Lower leg skin (tissue), 3 donors: ENCODE measurements at regions not wholly inside any gene's neighbourhood (a gene's known extent, or its start where the extent isn't known, plus 50 kb on each side); places are given as distances from the start of the nearest gene placed in this dataset.

ENCODE experiments used
- POLR2A ChIP-seq, 2 donors: fragments of 450-650 bp; IDR thresholded peaks; one replicate each; pipeline ENCODE4 v1.6.1; 2016 to 2017; ENCODE audit warnings: antibody characterized with exemption in 2 of 2, mild to moderate bottlenecking in 1 of 2, moderate library complexity in 1 of 2
- TF ChIP-seq, protein P1 (sequence below), 3 donors: fragments of 450-650 bp; IDR thresholded peaks; one replicate each; pipeline ENCODE4 v1.5.1; 2016; ENCODE audit warnings: antibody characterized with exemption in 3 of 3, mild to moderate bottlenecking in 3 of 3, moderate library complexity in 2 of 3

DNA sequence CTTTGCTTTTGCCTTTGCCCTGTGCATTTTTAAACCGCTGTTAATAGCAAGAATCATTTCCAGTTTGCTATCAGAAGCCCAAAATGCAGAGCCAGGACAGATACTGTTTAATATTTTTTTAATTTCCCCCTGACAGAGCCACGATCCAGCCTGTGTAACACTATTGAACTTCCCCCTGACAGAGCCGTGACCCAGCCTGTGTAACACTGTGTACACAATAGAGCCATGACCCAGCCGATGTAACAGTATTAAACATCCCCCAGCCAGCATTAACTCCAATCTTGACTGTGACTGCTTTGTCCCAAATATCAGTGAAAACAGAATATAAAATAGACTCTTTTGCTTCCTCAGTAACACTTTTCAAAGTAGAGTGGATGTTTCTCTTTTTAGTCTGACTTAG lies 607.9 kb upstream of the CDH5 start:
- TF ChIP-seq, protein P1, sequence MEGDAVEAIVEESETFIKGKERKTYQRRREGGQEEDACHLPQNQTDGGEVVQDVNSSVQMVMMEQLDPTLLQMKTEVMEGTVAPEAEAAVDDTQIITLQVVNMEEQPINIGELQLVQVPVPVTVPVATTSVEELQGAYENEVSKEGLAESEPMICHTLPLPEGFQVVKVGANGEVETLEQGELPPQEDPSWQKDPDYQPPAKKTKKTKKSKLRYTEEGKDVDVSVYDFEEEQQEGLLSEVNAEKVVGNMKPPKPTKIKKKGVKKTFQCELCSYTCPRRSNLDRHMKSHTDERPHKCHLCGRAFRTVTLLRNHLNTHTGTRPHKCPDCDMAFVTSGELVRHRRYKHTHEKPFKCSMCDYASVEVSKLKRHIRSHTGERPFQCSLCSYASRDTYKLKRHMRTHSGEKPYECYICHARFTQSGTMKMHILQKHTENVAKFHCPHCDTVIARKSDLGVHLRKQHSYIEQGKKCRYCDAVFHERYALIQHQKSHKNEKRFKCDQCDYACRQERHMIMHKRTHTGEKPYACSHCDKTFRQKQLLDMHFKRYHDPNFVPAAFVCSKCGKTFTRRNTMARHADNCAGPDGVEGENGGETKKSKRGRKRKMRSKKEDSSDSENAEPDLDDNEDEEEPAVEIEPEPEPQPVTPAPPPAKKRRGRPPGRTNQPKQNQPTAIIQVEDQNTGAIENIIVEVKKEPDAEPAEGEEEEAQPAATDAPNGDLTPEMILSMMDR (IDR thresholded peaks at IDR 0.05): no peak
- TF ChIP-seq POLR2A (IDR thresholded peaks at IDR 0.05): no peak
